KBM-7 (cell line): ENCODE measurements at regions not wholly inside any gene's neighbourhood (a gene's known extent, or its start where the extent isn't known, plus 50 kb on each side); places are given as distances from the start of the nearest gene placed in this dataset.

Experiments used
- DNase-seq: peaks from one replicate; pipeline ENCODE4 v3.0.0-alpha.2; 2015
- in situ Hi-C: fragments of 300-500 bp; cut with MboI; formaldehyde crosslinking; loops from 2 replicates; pipeline ENCODE4 v1.14.3; 2020; ENCODE audit warnings: low sequenced_read_pairs, low pct_unique_long_range_greater_than_20kb, mixed read lengths

DNA sequence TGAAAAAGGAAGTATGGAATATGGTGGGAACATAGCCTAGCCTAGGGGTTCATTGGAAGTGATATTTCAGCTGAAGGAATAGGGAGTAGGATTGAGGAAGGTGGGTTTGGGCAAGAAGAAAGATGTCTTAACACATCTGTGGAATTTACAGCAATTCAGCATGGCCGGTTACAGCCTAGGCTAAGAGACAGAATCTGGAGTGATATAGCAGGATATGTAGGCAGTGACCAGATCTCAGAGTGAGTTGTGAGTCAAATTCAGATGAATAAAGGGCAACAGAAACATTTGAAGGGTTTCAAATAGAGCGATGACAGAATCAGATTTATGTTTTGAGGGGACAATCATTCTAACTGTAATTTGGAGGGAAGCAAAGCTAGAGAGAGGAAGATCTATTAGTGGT is 199.0 kb upstream of the PRPS1L1 start:
- in situ Hi-C loops = no loop called here
- DNase-seq = no peak

DNA sequence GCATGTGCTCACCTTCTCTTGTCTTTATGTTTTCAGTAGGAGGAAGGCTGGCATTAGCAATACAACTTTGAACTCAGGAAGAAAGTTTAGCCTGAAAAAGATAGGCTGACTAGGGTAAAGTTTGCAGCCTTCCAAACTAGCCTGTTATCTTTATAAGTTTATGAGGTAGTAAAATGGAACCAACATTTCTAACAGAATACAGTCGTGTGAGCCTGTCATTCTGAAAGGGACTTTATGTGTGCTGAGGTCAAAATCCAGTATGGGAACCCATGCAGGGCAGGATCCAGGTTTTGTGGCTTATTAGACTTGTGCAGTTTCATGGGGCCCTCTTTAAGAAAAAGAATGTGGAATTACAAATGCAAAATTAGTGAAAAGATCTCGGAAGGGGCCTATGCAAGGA is 201.0 kb upstream of the PRPS1L1 start:
- in situ Hi-C loops = no loop called here
- no peak for DNase-seq

DNA sequence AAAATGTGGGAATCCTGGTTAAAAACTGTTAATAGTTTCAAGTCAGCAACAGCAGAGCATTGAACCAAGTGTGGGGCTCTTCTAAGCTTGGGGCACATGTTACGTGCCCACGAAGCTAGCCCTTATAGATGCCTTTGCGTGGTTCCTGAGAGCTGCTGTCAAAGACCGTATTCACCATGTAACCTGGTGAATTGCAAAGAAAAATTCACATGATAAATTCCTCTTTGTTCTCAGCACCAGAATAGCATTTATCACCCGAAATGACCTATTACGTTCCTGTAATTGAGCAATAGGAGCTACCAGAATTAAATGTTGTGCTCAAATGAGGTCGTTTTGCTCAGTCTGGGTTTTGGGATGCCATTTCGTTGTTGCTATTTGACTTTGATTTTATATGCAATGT is 202.6 kb upstream of the PRPS1L1 start:
- in situ Hi-C loops = no loop called here
- no peak for DNase-seq

DNA sequence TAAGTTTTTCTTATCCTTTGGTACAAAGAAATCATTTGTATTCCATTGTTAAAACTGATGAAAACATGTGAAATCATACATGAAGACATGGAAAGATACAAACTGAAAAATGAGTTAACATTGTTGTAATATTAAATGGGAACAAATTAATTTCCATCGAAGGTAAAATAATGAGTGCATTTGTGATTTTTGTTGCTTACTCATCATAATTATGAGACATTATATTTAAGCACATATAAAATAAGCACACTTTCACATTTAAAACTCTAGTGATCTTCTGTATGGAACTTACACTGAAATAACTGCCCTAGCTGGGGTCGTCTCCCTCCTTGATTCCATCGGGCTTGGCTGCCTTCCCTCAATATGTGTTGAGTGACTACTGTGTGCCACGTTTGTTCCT is 204.2 kb upstream of the PRPS1L1 start:
- no peak for DNase-seq
- in situ Hi-C loops = no loop called here

DNA sequence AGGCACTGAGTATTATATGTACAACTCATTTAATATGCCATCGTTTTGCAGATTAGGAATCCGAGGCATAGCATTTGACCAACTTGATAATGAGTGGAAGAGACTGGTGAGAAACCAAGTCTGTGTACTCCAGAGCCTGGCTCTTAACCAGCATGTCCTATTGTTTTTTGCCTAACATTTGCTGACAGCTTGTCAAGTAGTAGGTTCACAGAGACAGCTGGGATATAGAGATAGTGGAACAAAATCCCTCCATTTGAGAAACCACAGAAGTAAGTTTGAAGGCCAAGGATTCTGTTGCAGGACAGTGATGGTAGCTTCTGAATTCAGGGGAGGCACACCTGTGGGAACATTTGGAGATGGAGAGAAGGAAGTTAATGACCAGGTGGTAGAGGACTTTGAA is 206.9 kb upstream of the PRPS1L1 start:
- DNase-seq = no peak
- in situ Hi-C loops = no loop called here

DNA sequence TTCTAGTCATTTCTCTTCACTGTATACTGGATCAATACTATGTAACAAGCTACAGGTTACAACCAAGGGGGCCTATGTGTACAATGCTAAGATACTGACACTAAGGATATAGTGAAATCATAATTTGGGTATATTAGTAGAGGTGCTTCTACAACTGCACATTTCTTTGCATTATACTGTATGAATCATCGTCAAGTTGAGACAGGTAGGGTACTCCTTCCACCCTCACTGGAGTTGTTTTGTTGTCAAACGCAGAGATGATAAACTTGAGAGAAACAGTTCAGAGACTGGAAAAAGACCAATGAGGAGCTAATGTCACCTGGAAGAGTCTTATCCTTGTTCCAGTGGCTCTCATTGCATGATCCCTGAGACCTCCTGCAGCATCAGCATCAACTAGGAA is 208.2 kb upstream of the PRPS1L1 start:
- no peak for DNase-seq
- in situ Hi-C loops = no loop called here

DNA sequence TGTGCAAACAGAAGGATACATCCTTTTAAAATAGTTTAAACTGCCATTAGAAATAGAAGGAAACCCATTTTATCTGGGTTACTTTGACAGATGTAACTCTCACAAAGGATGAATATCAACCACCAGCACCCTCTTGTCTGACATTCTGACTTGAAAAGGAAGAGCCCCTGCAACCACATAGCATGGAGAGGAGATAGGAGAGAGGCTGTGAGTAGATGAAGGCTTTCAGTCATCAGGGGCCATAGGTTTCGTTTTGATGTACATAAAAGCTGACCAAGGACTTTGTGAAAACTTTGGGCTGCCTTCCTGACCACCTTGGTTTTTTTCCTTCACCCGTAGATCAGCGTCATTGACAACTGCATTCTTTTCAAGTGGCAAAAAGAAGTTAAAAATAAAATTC is 211.6 kb upstream of the PRPS1L1 start:
- in situ Hi-C loops = no loop called here
- DNase-seq = no peak

DNA sequence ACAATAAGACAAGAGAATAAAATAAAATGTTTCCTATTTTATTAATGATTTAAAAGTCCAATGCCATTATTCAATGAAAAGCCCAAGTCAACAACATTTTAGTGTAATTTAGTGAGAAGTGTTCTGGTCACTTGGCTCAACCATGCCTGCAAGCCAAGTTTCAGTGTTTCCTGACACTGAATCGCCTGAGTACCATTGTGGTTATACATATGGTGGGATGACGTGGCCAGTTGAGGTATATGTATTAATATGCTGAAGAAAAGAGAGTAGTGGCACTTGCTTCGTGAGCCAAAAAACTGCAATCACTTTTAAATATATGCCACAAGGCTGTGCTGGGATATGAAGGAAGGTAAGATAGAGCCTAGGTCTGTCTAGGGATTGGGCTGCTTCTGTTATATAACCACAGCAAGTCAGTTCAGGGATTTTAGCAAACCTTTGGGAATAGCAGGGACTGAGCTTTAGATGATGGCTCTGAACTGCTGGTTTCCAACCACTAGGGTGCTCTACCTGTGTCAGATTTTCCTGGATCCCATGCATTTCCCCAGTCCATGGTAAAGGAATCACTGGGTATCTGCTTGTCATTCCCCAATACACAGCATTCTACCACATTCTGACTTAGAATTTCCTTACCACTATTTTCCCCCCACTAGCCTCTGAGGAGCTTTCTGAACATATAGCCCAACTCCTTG is 214.0 kb upstream of the PRPS1L1 start:
- DNase-seq = no peak

DNA sequence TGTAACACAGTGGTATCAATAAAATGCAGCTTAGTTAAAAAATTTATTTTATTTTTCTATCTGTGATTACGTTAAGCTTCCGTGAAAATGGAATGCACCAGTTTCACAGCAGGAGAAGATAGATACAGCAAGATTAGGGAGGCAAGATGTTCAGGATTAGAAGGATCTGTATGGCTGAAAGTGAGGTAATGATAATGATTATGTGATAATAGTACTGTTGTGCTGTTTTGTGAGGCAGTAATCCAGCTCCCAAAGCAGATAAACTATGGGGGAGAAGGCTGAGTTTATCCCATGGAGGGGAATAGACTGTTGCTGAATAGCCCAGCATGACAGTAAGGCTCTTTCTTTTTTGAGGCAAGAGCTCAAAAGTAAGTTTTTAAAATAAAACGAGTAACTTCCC is 216.1 kb upstream of the PRPS1L1 start:
- in situ Hi-C loops = no loop called here

More for the DNA sequence above, 214.0 kb upstream of the PRPS1L1 start:
- in situ Hi-C loops = no loop called here

DNA sequence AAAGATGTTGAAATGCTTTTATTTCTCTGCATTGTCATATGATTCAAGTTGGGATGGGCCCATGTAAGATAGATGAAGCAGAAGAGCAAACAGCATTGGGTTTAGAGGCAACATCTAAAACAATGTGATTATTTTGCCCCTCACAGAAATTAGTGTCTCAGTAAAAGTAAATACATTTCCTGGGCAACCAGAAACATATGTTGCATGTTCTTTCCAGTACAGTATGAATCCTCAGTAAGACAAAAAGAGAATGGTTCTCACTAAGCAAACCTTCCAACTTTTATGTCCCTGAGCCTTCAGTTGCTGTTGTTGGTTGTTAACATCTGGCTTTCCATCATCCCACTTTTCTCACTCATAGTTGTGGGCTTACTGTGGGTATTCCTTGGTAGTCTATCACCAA is 222.5 kb upstream of the PRPS1L1 start:
- DNase-seq = no peak
- in situ Hi-C loops = no loop called here

More for the DNA sequence above, 216.1 kb upstream of the PRPS1L1 start:
- DNase-seq = no peak

DNA sequence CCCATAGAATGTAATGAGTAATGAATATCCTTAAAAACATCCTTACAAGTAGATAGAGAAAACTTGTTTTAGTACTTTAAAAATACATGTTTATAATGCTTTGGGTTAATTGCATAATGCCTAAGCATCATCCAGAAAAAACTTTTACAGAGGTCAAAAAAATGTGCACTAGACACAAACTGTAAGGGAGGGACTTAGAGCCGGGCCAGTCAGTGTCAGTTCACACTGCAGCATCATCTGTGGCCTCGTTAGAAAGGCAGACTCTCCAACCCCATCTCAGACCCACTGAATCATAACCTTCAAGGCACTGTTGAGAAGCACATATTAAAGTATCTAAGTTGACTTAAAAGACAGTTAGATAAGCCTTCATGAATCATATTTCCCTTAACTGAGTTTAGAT is 230.1 kb upstream of the PRPS1L1 start:
- no peak for DNase-seq
- in situ Hi-C loops = no loop called here

DNA sequence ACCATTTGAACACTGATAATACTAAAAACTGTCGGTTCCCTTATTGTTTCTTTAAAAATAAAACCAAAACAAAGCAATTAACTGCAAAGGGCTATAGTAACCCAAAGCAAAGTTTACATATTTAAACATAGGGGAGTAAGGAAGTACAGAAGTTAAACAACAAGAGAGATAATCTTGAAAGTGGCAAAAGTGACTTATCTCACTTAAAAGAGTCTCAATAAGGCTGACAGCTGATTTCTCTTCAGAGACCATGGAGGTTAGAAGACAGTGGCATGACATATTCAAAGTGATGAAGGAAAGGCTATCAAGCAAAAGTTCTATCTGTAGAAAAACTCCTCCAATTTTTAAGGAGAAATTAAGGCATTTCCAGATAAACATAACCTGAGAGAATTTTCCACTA is 233.5 kb upstream of the HDAC9 start:
- in situ Hi-C loops = no loop called here
- no peak for DNase-seq

DNA sequence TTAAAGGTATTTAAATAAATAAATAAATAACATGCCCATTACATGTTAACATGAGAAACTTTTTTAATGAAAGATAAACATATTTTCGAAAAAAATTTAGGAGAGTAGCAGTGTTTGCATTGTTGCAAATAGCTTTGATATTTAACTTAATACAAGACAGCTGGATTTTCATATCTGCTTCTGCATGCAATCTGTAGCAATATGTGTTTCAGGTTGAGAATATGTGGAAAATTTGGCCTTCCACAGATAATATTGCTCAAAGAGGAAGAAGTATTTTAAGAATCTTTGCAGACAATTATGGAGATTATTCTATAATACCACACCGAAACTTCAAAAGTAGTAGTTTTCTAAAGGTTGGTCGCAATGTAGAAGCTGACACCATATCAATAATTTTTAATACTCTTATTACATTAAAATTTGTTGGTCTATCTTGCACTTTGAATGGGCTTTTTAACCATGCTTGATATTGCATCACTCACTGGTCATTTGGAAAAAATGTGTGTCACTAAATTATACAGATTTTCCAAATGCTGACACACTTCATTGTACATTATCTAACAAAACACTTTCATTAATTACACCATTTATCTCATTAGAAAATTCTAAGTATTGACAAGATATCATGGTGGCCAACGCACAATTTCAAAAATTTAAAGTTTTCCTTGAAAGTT is 229.8 kb upstream of the HDAC9 start:
- in situ Hi-C loops = no loop called here

DNA sequence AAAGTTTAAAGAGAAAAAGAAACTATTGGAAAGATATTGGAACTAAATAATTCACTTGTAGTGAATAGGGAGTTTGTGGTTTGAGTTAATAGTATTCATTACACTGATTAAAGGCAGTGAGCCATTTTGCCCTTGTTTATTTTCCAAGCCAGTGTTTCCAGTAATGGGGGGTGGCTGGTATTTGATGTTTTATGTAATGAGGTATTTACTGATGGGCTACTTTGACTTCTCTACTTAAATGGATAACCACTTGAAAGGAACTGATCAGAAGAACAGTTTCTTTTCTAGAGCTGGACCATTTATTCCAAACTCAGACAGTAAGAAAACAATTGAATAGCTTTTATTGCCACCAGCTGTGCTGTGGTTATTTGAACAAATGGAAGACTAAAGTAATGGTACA is 227.0 kb upstream of the HDAC9 start:
- no peak for DNase-seq
- in situ Hi-C loops = no loop called here

More for the DNA sequence above, 229.8 kb upstream of the HDAC9 start:
- no peak for DNase-seq

DNA sequence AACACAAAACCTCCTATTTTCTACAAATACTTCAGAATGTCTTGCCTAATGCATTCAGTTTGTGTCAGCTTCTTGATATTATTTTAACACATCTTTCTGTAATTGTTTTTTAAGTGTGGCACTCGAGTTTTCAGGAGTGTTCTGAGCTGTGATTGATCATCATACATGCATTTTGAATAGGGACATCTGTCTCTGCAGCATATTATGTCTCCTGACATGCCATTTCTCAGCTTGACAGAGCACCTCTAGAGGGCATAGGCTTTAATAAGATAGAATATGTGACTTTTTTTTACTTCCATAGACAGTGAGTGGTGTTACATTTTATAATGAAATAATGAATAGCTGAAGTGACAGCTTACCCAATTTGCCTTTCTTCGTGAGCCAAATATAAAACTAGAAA is 219.2 kb upstream of the HDAC9 start:
- DNase-seq = no peak
- in situ Hi-C loops = no loop called here

DNA sequence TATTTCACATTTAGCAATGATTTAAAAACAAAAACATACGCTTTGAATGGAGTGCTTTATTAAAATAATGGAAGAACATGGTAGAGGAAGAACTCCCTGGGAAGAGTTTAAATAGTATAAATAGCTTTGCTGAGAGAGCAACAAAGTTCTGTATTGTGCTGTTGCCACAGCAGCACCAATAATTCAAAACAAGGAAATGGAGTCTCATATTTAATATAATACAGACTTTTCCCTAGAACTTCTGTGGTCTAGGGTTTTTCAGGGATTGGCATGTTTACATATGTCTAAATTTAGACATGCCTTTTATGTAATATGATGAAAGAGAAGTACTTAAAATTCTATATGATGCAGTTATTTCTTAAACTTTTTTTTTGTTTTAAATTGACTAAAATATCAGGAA is 217.2 kb upstream of the HDAC9 start:
- in situ Hi-C loops = no loop called here
- DNase-seq = no peak

DNA sequence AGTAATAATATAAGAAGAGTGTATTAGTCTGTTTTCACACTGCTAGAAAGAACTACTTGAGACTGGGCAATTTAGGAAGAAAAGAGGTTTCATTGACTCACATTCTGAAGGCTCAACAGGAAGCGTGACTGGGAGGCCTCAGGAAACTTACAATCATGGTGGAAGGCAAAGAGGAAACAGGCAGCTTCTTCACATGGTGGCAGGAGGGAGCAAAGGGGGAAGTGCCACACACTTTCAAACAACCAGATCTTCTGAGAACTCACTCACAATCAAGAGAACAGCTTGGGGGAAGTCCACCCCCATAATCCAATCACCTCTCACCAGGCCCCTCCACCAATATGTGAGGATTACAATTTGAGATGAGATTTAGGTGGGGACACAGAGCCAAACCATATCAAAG is 212.5 kb upstream of the HDAC9 start:
- DNase-seq = peak; percentile 49
- in situ Hi-C loops = no loop called here

DNA sequence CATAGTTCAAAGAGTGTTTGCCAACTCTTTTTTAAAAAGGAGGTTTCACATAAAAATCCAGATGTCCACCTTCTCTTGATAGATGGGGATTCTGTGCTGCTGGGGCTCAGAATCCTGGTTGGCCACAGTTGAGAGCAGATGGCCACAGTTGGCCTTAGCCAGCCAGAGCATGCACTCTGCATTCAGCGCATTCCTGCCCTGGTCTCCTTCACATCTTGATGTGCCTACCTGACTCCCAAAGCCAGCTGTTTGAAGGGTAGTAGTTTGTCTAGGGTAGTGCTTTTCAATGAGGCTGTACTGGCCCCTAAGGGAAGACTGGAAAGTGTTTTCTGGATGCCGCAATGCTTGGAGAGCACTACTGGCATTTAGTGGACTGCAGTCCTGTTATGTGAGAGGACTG is 208.1 kb upstream of the HDAC9 start:
- DNase-seq = no peak
- in situ Hi-C loops = no loop called here

DNA sequence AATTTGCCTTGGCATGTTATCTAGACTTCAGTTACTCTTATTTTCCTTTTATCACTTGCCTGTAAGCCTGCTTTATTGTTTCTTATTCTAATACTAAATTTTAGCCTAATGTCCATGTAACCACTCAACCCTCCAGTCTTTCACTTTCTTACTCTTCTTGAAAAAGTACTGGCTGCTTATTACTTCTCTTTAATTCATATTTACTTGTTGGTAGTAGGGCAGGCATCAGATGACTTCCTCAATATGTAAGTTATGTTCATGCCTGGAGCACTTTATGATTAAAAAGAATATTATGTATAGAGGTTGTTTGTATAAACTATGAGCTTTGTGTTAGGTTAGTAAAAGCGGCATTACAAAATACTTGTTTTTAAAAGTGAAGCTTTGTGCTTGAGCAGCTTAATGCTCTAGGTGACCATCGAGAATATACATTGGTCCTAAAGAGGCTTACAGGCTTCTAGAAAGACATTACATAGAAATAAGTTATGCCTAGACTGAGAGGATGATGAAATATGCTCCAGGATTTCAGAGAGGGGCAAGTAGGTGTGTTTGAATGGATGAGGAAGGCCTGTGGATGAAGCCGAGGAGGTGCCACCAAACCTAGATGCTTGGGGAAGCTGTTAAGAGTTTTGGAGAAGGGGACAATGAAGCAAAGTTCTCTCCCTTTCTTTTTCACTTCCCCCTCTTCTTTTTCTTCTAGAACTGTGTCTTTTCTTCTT is 207.1 kb upstream of the HDAC9 start:
- in situ Hi-C loops = no loop called here

DNA sequence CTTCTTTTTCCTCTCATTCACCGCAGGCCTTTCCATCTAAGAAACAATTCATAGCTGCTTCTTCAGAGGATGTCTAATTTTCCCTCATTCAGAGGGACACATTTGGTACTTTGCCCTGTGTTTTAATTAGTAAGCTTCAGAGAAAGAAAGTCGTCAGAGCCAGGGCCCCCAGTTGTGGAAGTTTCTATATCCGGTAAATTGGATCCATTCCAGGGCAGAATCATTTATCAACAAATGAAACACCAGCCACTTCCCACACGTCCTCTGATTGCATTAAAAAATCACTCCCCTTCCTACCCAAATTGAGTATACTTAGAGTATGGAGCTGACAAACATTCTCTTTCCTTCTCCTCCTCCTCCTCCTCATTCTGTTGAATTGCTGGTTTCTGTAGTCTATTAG is 205.8 kb upstream of the HDAC9 start:
- in situ Hi-C loops = no loop called here

More for the DNA sequence above, 207.1 kb upstream of the HDAC9 start:
- no peak for DNase-seq

More for the DNA sequence above, 205.8 kb upstream of the HDAC9 start:
- DNase-seq = peak; percentile 5
